Suppressor macrophage treated with lipopolysaccharide for 4 hours (primary cell): ENCODE measurements at regions not wholly inside any gene's neighbourhood (a gene's known extent, or its start where the extent isn't known, plus 50 kb on each side); places are given as distances from the start of the nearest gene placed in this dataset.

ENCODE experiments used
- DNase-seq: peaks from one replicate; pipeline ENCODE4 v3.0.0-alpha.2; 2020

- DNase-seq, result no peak
Observed at GRCh38 chr3:113096188-113096892, 105.6 kb downstream of the GTPBP8 start.

GRCh38 chr3:113097960-113098447, 107.2 kb downstream of the GTPBP8 start:
- DNase-seq, result no peak

GRCh38 chr3:113100063-113100462, 109.3 kb downstream of the GTPBP8 start:
- DNase-seq, result no peak

GRCh38 chr3:113103588-113103987, 107.8 kb upstream of the BOC start:
- DNase-seq, result peak; percentile 46

GRCh38 chr3:113104357-113105092, 106.8 kb upstream of the BOC start:
- no peak for DNase-seq

GRCh38 chr3:113105093-113105449, 106.3 kb upstream of the BOC start:
- DNase-seq, result no peak

- no peak for DNase-seq
Observed at GRCh38 chr3:113105966-113106660, 105.2 kb upstream of the BOC start.

GRCh38 chr3:113110267-113110666, 101.1 kb upstream of the BOC start:
- DNase-seq, result peak; percentile 10

- DNase-seq, result no peak
Observed at GRCh38 chr3:113111011-113111707, 100.2 kb upstream of the BOC start.

- DNase-seq, result no peak
Observed at GRCh38 chr3:113113361-113113760, 98.0 kb upstream of the BOC start.

- DNase-seq, result no peak
Observed at GRCh38 chr3:113117511-113118234, 93.7 kb upstream of the BOC start.

- DNase-seq, result no peak
Observed at GRCh38 chr3:113118336-113118735, 93.0 kb upstream of the BOC start.

- DNase-seq, result no peak
Observed at GRCh38 chr3:113124256-113124830, 87.0 kb upstream of the BOC start.

- no peak for DNase-seq
Observed at GRCh38 chr3:113125951-113126350, 85.4 kb upstream of the BOC start.

GRCh38 chr3:113128386-113129015, 82.9 kb upstream of the BOC start:
- no peak for DNase-seq

- peak; percentile 20 for DNase-seq
Observed at GRCh38 chr3:113129168-113129567, 82.2 kb upstream of the BOC start.

- no peak for DNase-seq
Observed at GRCh38 chr3:113132571-113132996, 78.8 kb upstream of the BOC start.

- no peak for DNase-seq
Observed at GRCh38 chr3:113133140-113133539, 78.2 kb upstream of the BOC start.

GRCh38 chr3:113136071-113136470, 75.3 kb upstream of the BOC start:
- DNase-seq, result peak; percentile 44

- no peak for DNase-seq
Observed at GRCh38 chr3:113136544-113136943, 74.8 kb upstream of the BOC start.
